Glomerular visceral epithelial cell (primary cell): ENCODE measurements at regions not wholly inside any gene's neighbourhood (a gene's known extent, or its start where the extent isn't known, plus 50 kb on each side); places are given as distances from the start of the nearest gene placed in this dataset.
"Not testable (repeated sequence)": the region's sequence is repeated elsewhere in the genome, so short reads cannot be mapped to it uniquely, and the experiment has no call there.

Experiments used
- DNase-seq: peaks from one replicate; pipeline ENCODE4 v3.0.0-alpha.2; 2016; ENCODE audit errors: extremely low spot score

DNA sequence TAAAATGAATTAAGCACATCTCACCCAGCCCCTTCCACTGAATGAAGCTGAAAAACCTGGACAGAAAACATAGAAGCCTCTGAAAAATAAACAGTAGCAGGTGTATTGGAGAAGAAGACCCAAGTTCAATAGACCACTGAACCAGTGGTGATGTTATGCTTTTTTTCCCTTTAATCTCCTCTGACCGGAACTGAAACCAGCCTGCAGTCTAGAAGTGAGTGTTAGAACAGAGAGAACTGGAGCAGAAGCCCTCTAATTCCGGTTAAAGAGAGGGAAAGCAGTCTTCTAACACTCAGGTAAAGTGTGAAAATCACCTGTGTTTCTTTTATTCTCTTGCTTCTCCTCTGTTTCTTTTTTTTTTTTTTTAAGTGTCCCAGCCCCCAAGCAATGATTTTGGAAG, 83.5 kb upstream of the CCL21 start:
- DNase-seq, result no peak

DNA sequence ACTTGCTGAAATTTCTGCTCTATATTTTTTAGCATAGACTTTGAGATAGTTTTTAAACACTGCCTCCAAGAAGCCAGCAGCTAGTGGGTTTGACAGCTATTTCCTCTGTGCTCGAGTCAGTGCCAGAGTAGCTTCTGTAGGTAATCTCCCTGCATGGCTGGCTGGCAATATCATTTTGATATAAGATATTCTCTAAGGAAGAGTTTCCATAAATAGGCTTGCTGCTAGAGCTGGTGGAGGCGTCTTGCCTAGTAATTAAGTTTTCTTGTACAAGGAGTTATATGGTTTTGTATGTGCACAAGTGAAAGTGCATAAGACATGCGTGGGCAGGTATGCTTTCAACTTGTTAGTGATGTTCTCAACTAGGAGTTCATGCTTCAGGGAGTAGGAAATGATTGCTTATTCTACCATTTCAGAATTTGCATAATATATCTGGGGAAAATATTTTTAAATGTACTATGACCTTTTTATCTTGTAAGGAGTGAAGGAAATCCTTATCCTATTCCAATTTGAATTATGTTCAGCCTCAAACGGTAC, 74.1 kb upstream of the CCL21 start:
- DNase-seq, result no peak

DNA sequence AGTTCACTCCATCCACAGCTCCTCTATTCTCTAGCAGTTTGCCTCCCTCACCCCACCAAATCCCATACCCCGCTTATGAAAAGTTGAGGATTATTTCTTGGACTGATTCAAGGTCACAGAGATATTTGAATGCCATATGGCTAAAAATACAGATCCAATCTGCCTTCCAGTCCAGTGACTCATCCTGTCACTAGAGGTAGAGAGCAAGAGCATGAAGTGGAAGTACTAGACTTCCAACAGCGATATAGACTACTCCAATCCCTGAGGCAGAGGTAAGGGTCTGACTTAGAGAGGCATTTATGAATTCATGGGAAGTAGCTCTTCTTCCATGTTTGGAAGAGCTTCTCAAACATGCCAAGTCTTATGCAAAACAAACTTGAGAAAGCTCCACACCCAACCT, 72.4 kb upstream of the CCL21 start:
- no peak for DNase-seq

DNA sequence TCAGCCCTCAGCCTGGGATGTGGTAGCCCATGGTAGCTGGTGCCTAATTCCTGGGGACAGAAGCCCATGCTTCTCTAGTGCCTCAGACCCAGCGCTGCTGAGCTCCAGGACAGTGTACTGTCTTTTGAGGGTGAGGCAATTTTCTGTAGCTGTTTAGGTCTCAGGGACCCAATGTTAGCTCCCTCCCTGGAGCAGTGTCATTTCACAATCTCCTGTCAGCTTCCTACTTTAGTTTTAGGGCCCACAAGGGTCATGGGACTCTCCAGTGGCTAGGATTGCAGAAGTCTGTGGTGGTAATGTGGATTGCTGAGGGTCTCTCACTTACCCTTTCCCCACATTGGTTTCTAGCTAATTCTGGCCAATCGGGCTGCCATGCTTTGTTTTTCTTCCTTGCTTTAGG, 67.7 kb upstream of the CCL21 start:
- no peak for DNase-seq

DNA sequence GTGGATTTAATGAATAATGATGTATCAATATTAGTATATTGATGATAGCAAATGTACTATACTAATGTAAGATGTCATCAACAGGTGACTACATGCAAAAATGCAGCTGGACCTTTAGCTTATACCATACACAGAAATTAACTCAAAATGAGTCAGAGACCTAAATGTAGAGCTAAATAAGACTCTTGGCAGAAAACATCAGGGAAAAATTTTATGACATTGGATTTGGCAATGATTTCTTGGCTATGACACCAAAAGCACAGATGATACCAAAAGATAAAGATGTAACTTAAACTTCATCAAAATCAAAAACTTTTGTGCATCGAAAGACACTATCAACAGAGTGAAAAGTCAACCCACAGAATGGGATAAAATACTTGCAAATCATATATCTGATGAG, 64.0 kb upstream of the CCL21 start:
- DNase-seq, result no peak

DNA sequence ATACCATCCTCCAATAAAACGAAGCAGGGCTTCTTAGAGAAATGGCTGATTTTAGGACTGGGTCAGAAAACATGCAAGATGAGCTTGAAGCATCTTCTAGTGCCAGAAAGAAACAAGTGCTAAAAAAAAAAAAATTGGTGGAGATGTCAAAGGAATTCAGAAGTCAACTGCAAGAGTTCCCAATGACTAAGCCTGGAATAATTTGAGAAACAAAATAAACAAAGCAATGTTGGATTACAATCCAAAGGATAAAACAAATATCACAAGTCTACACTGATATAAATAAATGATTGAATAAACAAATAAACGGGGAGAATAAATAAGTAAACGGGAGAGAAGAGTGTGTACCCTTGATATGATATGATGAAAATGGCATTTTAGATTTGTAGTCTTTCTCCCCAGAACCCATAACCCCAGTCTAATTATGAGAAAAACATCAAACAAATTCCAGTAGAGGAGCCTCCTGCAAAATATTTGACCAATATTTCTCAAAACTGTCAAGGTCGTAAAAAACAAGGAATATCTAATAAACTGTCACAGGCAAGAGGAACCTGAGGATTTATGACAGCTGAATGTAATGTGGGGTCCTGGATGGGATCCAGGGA, 63.5 kb upstream of the CCL21 start:
- DNase-seq, result no peak

DNA sequence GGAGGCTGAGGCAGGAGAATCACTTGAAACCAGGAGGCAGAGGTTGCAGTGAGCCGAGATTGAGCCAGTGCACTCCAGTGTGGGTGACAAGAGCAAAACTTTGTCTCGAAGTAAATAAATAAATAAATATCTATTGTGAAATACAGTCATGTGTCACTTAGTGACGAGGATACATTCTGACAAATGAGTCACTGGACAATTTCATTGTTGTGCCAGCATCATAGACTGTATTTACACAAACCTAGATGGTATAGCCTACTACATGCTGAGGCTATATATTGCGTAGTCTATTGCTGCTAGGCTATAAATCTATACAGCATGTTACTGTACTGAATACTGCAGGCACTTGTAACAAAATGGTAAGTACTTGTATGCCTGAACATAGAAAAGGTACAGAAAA, 61.1 kb upstream of the CCL21 start:
- DNase-seq, result no peak

DNA sequence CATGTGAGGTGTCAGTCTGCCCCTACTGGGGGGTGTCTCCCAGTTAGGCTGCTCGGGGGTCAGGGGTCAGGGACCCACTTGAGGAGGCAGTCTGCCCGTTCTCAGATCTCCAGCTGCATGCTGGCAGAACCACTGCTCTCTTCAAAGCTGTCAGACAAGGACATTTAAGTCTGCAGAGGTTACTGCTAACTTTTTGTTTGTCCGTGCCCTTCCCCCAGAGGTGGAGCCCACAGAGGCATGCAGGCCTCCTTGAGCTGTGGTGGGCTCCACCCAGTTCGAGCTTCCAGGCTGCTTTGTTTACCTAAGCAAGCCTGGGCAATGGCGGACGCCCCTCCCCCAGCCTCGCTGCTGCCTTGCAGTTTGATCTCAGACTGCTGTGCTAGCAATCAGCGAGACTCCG, 57.2 kb upstream of the CCL21 start:
- not testable (repeated sequence) for DNase-seq

DNA sequence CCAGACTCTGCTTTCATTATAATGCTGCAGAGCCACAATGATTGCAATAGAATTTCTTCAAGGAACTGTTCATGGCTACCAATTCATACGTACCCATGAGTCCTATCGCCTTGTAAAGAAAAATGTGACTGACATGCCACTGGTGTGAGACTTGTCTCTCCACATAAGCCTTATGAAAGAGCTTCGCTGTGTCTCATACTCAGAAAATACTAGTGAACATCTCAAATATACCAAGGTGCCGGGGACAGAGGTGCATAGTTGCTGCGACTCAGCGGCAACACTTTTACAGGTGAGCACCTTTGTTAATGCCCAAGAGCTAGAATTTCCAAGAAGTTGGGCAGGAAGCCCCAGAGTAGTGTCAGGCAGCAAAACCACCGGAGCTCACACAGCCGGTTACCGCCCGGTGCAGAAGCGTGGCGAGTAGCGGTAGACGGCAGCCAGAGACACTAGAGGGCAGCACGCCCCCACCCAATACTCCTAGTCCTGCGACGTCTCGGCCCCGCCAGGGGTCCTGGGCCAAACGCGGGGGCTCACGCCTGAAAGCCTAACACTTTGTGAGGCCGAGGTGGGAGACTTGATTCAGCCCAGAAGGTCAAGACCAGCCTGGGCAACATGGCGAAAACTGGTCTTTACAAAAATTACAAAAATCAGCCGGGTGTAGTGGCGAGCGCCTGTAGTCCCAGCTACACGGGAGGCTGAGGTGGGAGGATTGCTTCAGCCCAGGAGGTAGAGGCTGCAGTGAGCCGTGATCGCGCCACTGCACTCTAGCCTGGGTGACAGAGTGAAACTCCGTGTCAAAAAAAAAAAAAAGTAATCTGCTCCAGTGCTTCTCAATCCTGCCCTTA, 50.5 kb upstream of the CCL21 start:
- peak; percentile 4 for DNase-seq
